Hepatic stellate cell (primary cell): ENCODE measurements at regions not wholly inside any gene's neighbourhood (a gene's known extent, or its start where the extent isn't known, plus 50 kb on each side); places are given as distances from the start of the nearest gene placed in this dataset.

Source experiments
- DNase-seq: peaks from one replicate; pipeline ENCODE4 v3.0.0; 2011; ENCODE audit warnings: low spot score

- no peak for DNase-seq
Measured at GRCh38 chr12:118608770-118609344, 232.5 kb downstream of the SUDS3 start.

DNA sequence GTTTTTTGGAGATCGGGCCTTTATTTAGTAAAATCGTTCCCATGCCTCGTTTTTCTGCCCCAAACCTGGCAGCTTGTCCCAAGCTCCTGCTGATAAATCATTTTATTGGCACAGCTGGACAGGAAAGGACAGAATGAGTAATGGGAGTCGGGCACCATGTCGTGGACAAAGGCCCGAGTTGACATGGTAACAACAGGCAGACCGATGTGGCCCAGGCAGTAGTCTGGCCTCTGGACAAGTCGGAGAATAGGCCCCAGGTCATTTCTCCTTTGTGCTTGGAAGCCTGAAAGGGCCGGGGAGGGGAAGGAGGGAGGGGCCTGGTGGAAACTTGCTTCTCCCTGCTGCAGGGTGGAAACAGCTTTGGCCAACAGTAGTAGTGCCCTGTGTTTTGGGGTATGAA is 234.9 kb downstream of the SUDS3 start:
- no peak for DNase-seq

DNA sequence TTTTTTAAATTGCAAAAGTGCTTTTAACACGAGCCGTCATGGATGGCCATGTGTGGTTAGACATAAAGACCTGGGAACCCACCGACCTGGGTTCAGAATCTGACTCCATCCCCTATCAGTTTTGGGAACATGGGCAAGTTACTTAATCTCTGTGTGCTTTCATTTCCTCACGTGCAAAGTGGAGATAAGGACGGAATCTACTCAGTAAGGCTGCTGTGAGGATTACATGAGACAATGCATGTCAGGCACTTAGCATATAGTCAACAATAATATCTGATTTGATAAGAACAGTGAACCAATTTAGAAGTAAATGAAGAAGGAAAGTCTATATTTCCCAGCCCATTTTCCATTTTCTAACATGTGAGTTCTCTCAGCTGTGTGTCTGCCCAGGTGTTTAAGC is 235.4 kb downstream of the SUDS3 start:
- DNase-seq: no peak

- no peak for DNase-seq
Measured at GRCh38 chr12:118617611-118618450, 241.5 kb downstream of the SUDS3 start.

GRCh38 chr12:118618695-118619094 is 242.3 kb downstream of the SUDS3 start:
- no peak for DNase-seq

GRCh38 chr12:118625050-118625675 is 248.8 kb downstream of the SUDS3 start:
- DNase-seq: no peak

- no peak for DNase-seq
Measured at GRCh38 chr12:118633071-118633470, 256.7 kb downstream of the SUDS3 start.

GRCh38 chr12:118635276-118635675 is 258.9 kb downstream of the SUDS3 start:
- DNase-seq: no peak

GRCh38 chr12:118637767-118638370 is 261.5 kb downstream of the SUDS3 start:
- no peak for DNase-seq

- no peak for DNase-seq
Measured at GRCh38 chr12:118641249-118641648, 264.9 kb downstream of the SUDS3 start.

- DNase-seq: no peak
Measured at GRCh38 chr12:118645219-118645618, 268.9 kb downstream of the SUDS3 start.

- DNase-seq: no peak
Measured at GRCh38 chr12:118649765-118650585, 273.6 kb downstream of the SUDS3 start.

GRCh38 chr12:118650586-118650960 is 274.2 kb downstream of the SUDS3 start:
- no peak for DNase-seq

GRCh38 chr12:118651487-118651886 is 275.1 kb downstream of the SUDS3 start:
- DNase-seq: no peak

- no peak for DNase-seq
Measured at GRCh38 chr12:118655588-118655987, 279.2 kb downstream of the SUDS3 start.

DNA sequence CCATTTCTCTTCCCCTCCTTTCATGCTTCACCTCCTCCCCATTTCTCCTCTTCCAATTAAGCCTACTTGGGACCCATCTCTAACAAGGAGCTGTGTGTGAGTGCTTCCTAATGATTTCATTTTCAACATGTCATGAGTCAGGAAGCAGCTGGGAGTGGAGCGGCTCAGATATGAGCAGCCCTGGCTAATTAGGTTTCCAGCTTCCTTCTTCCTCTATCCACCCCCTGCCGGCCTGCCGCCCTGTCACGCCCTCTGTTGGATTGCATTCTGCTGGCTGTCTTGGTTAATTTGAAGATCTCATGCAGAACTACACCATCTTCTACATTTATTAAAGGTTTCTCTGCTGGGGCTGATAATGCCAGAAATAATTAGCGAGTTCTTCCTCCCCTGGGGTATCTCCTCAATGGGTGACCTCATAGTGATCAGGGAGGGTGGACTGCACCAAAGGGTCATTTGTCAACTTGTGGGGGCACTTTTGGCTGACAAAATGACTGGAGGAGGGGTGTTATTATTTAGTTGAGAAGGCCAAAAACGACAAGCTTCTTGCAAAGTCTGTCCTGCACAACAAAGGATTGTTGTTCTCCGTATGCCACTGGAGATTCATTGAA is 300.9 kb upstream of the SRRM4 start:
- DNase-seq: no peak

GRCh38 chr12:118682656-118683055 is 298.7 kb upstream of the SRRM4 start:
- no peak for DNase-seq

DNA sequence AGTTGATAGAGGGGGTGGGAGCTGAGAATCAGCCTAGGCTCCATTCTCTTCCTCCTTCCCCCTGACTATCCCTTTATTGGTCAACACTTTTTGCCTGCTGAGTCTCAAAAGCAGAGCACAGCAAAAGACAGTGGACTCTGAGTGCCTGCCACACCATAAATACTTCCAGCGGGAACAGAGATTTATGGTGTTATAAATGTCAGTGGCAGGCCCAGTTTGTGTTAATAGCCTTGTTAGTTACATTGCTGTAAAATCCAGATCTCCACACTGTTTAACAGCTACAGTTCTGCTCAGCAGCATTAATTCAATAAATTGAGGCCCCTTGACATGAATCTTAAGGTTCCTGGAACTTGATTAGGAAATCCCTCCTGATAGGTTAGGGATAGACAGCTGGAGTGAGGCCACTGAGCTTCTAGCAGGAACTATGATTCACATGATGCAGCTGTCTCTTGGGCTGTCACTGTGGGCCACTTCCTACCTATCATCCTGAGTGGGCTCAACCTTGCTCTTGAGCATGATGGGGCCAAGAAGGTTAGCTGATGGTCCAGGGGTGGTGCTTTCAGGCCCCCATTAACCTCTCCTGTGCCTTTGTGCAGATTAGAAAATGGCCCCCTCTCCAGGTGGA is 295.2 kb upstream of the SRRM4 start:
- no peak for DNase-seq

- DNase-seq: no peak
Measured at GRCh38 chr12:118689793-118690192, 291.5 kb upstream of the SRRM4 start.

GRCh38 chr12:118690506-118690905 is 290.8 kb upstream of the SRRM4 start:
- DNase-seq: no peak

GRCh38 chr12:118694128-118694775 is 287.1 kb upstream of the SRRM4 start:
- DNase-seq: no peak
